Heart left ventricle (tissue), 16 donors: ENCODE measurements at regions not wholly inside any gene's neighbourhood (a gene's known extent, or its start where the extent isn't known, plus 50 kb on each side); places are given as distances from the start of the nearest gene placed in this dataset.

Experiments
- ATAC-seq, 4 donors: fragments of 200-7000 bp; cut with Tn5 transposase; one replicate each; pipeline ENCODE4 v1.9.1; 2020 to 2022; ENCODE audit warnings: moderate library complexity in 4 of 4, mild to moderate bottlenecking in 3 of 4, moderate number of reproducible peaks in 1 of 4
- DNase-seq, 5 donors: peaks; one replicate each; pipeline ENCODE4 v3.0.0-alpha.2; 2020
- H3K27ac ChIP-seq, 12 donors: fragments of 200-600 bp; sonication (generic) in 4 of 12; one replicate each; pipeline versions ENCODE4 v1.5.0 to v1.8.0; 2016 to 2022; ENCODE audit warnings: mild to moderate bottlenecking in 2 of 12
- H3K27me3 ChIP-seq, 9 donors: fragments of 200-600 bp; sonication (generic) in 2 of 9; one replicate each; pipeline versions ENCODE4 v1.5.1 to v1.8.0; 2016 to 2022; ENCODE audit warnings: mild to moderate bottlenecking in 3 of 9
- H3K36me3 ChIP-seq, 9 donors: fragments of 200-600 bp; sonication (generic) in 2 of 9; one replicate each; pipeline versions ENCODE4 v1.5.0 to v1.8.0; 2018 to 2022; ENCODE audit warnings: mild to moderate bottlenecking in 2 of 9
- H3K4me1 ChIP-seq, 12 donors: fragments of 200-600 bp; sonication (generic) in 4 of 12; one replicate each; pipeline versions ENCODE4 v1.5.0 to v1.8.0; 2016 to 2022; ENCODE audit warnings: mild to moderate bottlenecking in 3 of 12
- H3K4me3 ChIP-seq, 12 donors: fragments of 200-600 bp; sonication (generic) in 4 of 12; one replicate each; pipeline versions ENCODE4 v1.5.0 to v1.8.0; 2017 to 2022; ENCODE audit warnings: mild to moderate bottlenecking in 9 of 12, moderate library complexity in 4 of 12
- H3K9me3 ChIP-seq, 12 donors: fragments of 200-600 bp; sonication (generic) in 4 of 12; one replicate each; pipeline versions ENCODE4 v1.5.0 to v1.8.0; 2016 to 2022; ENCODE audit warnings: mild to moderate bottlenecking in 1 of 12
- CTCF ChIP-seq, 12 donors: fragments of 200-600 bp; sonication (generic) in 4 of 12; IDR thresholded peaks; one replicate each; pipeline versions ENCODE4 v1.5.0 to v1.8.0; 2018 to 2022; ENCODE audit warnings: antibody characterized with exemption in 12 of 12, mild to moderate bottlenecking in 5 of 12
- POLR2A ChIP-seq, 2 donors: fragments of 450-650 bp; IDR thresholded peaks; one replicate each; pipeline ENCODE4 v1.6.1; 2017; ENCODE audit warnings: antibody characterized with exemption in 2 of 2, mild to moderate bottlenecking in 2 of 2, moderate library complexity in 2 of 2
- WGBS, 4 donors: extraction: QIAGEN DNeasy Blood & Tissue Kit in 2 of 4; methylation state at CpG; one replicate each; pipeline versions ENCODE4 v1.1.5 to v1.1.7; 2013 to 2018; 5-methylcytosine and 5-hydroxymethylcytosine counted together
- intact Hi-C, 10 donors: fragments of 100-400 bp; cut with DNase I; formaldehyde crosslinking; loops; one replicate each; pipeline versions ENCODE4 v1.11.1 to v1.14.2; 2022
- donor health status: ischemic (EF 13 %, LVEDD 7.1; RV severe dilation, severe dysfunction).
- donor health status: healthy with polysubstance abuse.
- donor health status: DM: no; HTN: yes; CAD: no.
- donor health status: DM: no; HTN: no; CAD: no.
- donor health status: ischemic (EF 25% LVEDD 6.9; RV normal size, moderate dysfunction).
- donor health status: ischemic (EF 25% LVEDD 5.7; RV mildly dilated, moderate dysfunction).
- donor health status: healthy.
- donor health status: DM: yes; HTN: yes; CAD: no.
- donor health status: ischemic (EF 35%, LVEDD 5.7; RV mildly dilated, moderate dysfunction).
- donor health status: nonischemic (EF 11% LVEDD 7.7; RV severe dilation, severe dysfunction).
- donor health status: DM: yes; HTN: yes; CAD: no.
- donor health status: PGD.
- donor health status: ischemic (EF 29% LVEDD 5.4; RV normal size, mild dysfunction).
- donor health status: nonischemic (EF 23%, LVEDD 6.1; RV moderate dilation, normal function).

- peak overlapping the region in 2 of 12 donors; percentile 20 to 38 for H3K27ac ChIP-seq
- peak in 1 of 4 donors; percentile 52 for ATAC-seq
- H3K36me3 ChIP-seq = no peaks in the 10 kb centered on the region
- intact Hi-C loops = no loop called here
- TF ChIP-seq CTCF (IDR thresholded peaks at IDR 0.05) = no peak
- no peak for TF ChIP-seq POLR2A (IDR thresholded peaks at IDR 0.05)
- H3K27me3 ChIP-seq = no peaks in the 10 kb centered on the region
- WGBS, 4 donors = 71 to 79% (median 77%) methylated on average over 4 of the region's 4 CpGs
- H3K4me3 ChIP-seq = no peak overlapping the region
- H3K4me1 ChIP-seq = no peaks in the 10 kb centered on the region
- DNase-seq = no peak
- no peaks in the 10 kb centered on the region for H3K9me3 ChIP-seq
Observed at GRCh38 chr13:37209621-37210580, 104.4 kb upstream of the CSNK1A1L start.

GRCh38 chr13:37207691-37208451 lies 102.4 kb upstream of the CSNK1A1L start:
- Histone ChIP-seq H3K27me3 (no peaks in the 10 kb centered on the region), H3K27ac (peak overlapping the region in 3 of 12 donors; percentile 13 to 55 (median 38)), H3K9me3 (no peaks in the 10 kb centered on the region), H3K4me1 (no peaks in the 10 kb centered on the region), H3K4me3 (peak overlapping the region in 3 of 12 donors; percentile 8 to 29 (median 12)), H3K36me3 (no peaks in the 10 kb centered on the region)
- TF ChIP-seq CTCF (IDR thresholded peaks at IDR 0.05) (no peak), POLR2A (IDR thresholded peaks at IDR 0.05) (no peak)
- WGBS, 4 donors = 52 to 57% (median 54%) methylated on average over 4 of the region's 4 CpGs
- DNase-seq (no peak), ATAC-seq (peak in 1 of 4 donors; percentile 39)
- intact Hi-C loops = no loop called here

GRCh38 chr13:37202264-37202663 lies 96.8 kb upstream of the CSNK1A1L start:
- Histone ChIP-seq H3K4me1 (no peaks in the 10 kb centered on the region), H3K27me3 (no peaks in the 10 kb centered on the region), H3K4me3 (no peak overlapping the region), H3K27ac (no peak overlapping the region), H3K9me3 (peaks cover 0 to 8% (median 0%) of the 10 kb centered on the region in 12 donors), H3K36me3 (no peaks in the 10 kb centered on the region)
- TF ChIP-seq CTCF (IDR thresholded peaks at IDR 0.05) (no peak), POLR2A (IDR thresholded peaks at IDR 0.05) (no peak)
- WGBS, 4 donors = 81 to 92% (median 90%) methylated on average over 2 of the region's 2 CpGs
- DNase-seq (no peak), ATAC-seq (no peak)
- intact Hi-C loops = no loop called here

- TF ChIP-seq CTCF (IDR thresholded peaks at IDR 0.05) = no peak
- ATAC-seq = no peak
- H3K36me3 ChIP-seq = no peaks in the 10 kb centered on the region
- no peak for DNase-seq
- WGBS, 4 donors = 66 to 69% (median 68%) methylated on average over 5 of the region's 5 CpGs
- peaks cover 0 to 8% (median 0%) of the 10 kb centered on the region in 12 donors for H3K9me3 ChIP-seq
- intact Hi-C loops = no loop called here
- H3K4me1 ChIP-seq = no peaks in the 10 kb centered on the region
- H3K27me3 ChIP-seq = no peaks in the 10 kb centered on the region
- H3K27ac ChIP-seq = no peak overlapping the region
- no peak overlapping the region for H3K4me3 ChIP-seq
Observed at GRCh38 chr13:37201081-37201480, 95.6 kb upstream of the CSNK1A1L start.
